ENCODE measurements at regions not wholly inside any gene's neighbourhood (a gene's known extent, or its start where the extent isn't known, plus 50 kb on each side); places are given as distances from the start of the nearest gene placed in this dataset.

DNA sequence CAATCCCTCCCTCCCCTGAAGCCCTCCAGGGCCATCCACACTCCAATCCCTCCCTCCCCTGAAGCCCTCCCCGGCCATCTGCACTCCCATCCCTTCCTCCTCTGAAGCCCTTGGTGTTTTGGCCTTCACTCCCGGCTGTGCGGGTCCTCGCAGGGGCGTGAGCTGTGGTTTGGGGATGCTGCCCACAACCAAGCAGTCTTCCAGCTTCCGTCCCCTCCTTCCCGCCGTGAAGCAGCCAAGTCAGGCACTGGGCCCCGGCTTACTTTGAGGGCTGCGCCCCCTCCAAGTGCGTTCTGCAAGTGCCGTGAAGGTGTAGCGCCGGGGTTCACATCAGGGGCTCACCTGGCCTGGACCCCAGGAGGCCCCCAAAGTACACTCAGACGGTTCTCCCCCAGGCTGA, 335.9 kb downstream of the BRD1 start:
- TF ChIP-seq CTCF (IDR thresholded peaks at IDR 0.05) (no peak), POLR2A (IDR thresholded peaks at IDR 0.05) (no peak)

Measured in esophagus squamous epithelium (tissue), 4 donors.